Activated naive CD8-positive, alpha-beta T cell treated with anti-CD3 and anti-CD28 coated beads, Interleukin-2, amount 50 U/mL, for 16 hours (primary cell): ENCODE measurements at regions not wholly inside any gene's neighbourhood (a gene's known extent, or its start where the extent isn't known, plus 50 kb on each side); places are given as distances from the start of the nearest gene placed in this dataset.

Experiments used
- DNase-seq: peaks from one replicate; pipeline ENCODE4 v3.0.0-alpha.2; 2020; ENCODE audit warnings: low read depth, low spot score

DNA sequence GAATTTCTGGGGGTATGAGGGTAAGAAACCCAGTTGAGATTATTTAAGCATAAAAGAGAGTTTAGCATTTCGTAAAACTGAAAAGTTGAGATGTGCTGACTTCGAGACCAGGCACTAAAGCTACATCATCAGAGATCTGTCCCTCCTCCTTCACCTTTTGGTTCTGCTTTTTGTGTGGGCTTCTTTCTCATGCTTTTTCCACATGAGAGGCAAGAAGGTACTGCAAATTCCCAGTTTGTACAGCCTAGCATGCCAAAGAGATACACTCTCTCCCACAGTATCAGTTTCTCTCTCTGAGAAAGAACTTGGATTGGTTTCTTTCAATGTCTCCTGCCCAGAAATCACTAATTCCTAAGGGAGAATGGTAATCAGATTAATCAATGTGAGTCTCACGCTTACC is 584.7 kb downstream of the SEMA5A start:
- DNase-seq = no peak

DNA sequence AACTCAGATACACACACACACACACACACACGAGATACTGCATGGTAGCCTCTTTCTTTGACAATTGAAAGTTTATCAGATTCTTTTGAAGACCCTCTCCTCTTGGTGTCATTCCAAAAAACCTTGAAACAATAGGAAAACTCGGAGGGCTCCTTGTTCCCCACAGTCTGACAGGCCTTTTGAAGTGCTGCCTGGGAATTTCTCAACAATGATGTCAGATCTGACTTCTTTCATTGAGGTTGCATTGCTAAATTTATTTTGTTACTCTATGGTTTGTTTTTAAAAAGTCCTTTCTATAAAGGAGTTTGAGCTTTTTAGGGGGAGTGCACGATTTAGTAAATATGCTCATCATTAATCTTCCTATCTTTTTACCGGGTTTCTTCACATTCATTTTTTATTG is 583.9 kb downstream of the SEMA5A start:
- DNase-seq = no peak

DNA sequence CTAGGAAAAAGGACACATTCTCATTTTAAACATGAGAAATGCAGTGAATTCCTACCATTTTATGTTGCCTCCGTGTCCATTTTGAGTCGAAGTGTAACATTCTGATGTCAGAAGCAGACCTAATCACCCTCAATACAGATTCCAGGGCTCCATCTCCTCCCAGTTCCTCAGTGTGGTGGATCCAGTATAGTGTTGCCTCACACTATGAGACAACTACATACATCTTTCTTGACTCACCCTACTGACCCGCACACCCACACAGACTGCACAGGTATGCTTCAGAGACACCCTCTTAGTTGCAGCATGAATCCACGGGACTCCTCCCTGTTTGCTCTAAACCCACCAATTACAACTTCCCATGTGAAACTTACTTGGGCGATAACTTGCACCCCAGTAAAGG is 564.9 kb downstream of the SEMA5A start:
- DNase-seq = no peak

DNA sequence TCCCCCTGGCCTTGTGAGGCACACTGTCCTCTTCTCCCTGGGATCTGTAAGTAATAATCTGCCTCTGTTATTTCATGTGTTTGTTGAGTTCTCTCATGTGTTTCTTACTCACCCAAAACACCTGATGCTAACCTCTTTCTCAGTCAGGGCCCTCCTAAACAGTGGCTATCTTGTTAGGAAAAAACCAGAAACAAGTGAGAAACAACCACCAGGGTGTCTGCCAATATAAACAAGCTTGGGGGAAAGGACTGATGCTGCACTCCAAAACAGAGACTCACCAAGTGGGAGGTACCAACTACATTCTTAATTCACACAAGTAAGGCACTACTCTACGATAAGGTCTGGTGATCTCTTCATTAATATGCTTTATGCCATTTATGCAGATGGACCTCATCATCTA is 564.4 kb downstream of the SEMA5A start:
- no peak for DNase-seq

DNA sequence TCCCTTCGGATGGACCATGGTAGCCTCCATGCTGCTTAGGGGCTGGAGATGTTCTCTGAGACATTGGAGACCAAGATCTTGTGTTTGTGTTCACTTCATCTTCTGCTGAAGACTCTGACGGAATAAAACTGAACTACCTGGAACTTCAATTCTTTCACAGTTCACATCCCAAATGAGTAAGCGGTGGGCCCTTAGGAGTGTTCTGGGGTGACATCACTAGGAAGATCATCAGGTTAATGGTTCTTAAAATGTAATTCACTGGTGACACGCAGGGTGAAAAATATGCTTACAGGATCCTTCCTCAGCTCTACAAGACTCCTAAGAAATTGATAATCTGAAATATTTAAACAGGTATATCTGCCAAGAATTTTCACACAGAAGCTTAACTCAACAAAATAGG is 561.5 kb downstream of the SEMA5A start:
- DNase-seq = no peak
